Hepatocyte (in vitro differentiated cells): ENCODE measurements at regions not wholly inside any gene's neighbourhood (a gene's known extent, or its start where the extent isn't known, plus 50 kb on each side); places are given as distances from the start of the nearest gene placed in this dataset.

ENCODE experiments used
- DNase-seq: peaks from one replicate; pipeline ENCODE4 v3.0.0-alpha.2; 2016; ENCODE audit warnings: low spot score
- H2AFZ ChIP-seq: fragments of 200-600 bp; sonication (generic); 2 replicates; pipeline ENCODE4 v1.6.0; 2016; ENCODE audit warnings: antibody characterized with exemption, mild to moderate bottlenecking
- H3K27ac ChIP-seq: fragments of 200-600 bp; sonication (generic); 2 replicates; pipeline ENCODE4 v1.5.1; 2016; ENCODE audit warnings: mild to moderate bottlenecking
- H3K27me3 ChIP-seq: fragments of 200-600 bp; sonication (generic); 2 replicates; pipeline ENCODE4 v1.6.1; 2016
- H3K36me3 ChIP-seq: fragments of 200-600 bp; sonication (generic); replicated peaks from 2 replicates; pipeline ENCODE4 v1.5.1; 2016; ENCODE audit warnings: low read depth; ENCODE audit not compliant: insufficient read depth
- H3K4me1 ChIP-seq: fragments of 200-600 bp; sonication (generic); 2 replicates; pipeline ENCODE4 v1.5.1; 2016; ENCODE audit warnings: mild to moderate bottlenecking, moderate library complexity; ENCODE audit not compliant: insufficient read depth
- H3K4me2 ChIP-seq: fragments of 200-600 bp; sonication (generic); 2 replicates; pipeline ENCODE4 v1.6.0; 2016
- H3K4me3 ChIP-seq: fragments of 200-600 bp; sonication (generic); 2 replicates; pipeline ENCODE4 v1.5.1; 2016; ENCODE audit warnings: mild to moderate bottlenecking
- H3K79me2 ChIP-seq: fragments of 200-600 bp; sonication (generic); 2 replicates; pipeline ENCODE4 v1.6.0; 2017; ENCODE audit warnings: mild to moderate bottlenecking
- H3K9me2 ChIP-seq: fragments of 200-600 bp; sonication (generic); replicated peaks from 2 replicates; pipeline ENCODE4 v1.6.0; 2017; ENCODE audit warnings: mild to moderate bottlenecking; ENCODE audit not compliant: insufficient read depth
- H3K9me3 ChIP-seq: fragments of 200-600 bp; sonication (generic); 2 replicates; pipeline ENCODE4 v1.5.1; 2016; ENCODE audit warnings: low read depth, mild to moderate bottlenecking
- H4K20me1 ChIP-seq: fragments of 200-600 bp; sonication (generic); 2 replicates; pipeline ENCODE4 v1.6.0; 2016; ENCODE audit warnings: mild to moderate bottlenecking; ENCODE audit not compliant: insufficient read depth, poor library complexity, severe bottlenecking
- CTCF ChIP-seq: fragments of 200-600 bp; sonication (generic); IDR thresholded peaks from 2 replicates; pipeline ENCODE4 v1.5.1; 2016; ENCODE audit warnings: antibody characterized with exemption, mild to moderate bottlenecking; ENCODE audit not compliant: poor library complexity
- EZH2 ChIP-seq: fragments of 200-600 bp; sonication (generic); IDR thresholded peaks from 2 replicates; pipeline ENCODE4 v1.6.1; 2016; ENCODE audit warnings: antibody characterized with exemption, mild to moderate bottlenecking, borderline replicate concordance
- EZH2phosphoT487 ChIP-seq: fragments of 200-600 bp; sonication (generic); IDR thresholded peaks from one replicate; pipeline ENCODE4 v1.6.1; 2018; ENCODE audit warnings: antibody characterized with exemption, mild to moderate bottlenecking, low read depth, moderate library complexity; ENCODE audit not compliant: unreplicated experiment, severe bottlenecking
- WGBS: methylation state at CpG from one replicate; pipeline ENCODE4 v1.1.6; 2016; ENCODE audit warnings: low lambda C conversion rate; ENCODE audit errors: missing lambda C conversion rate; 5-methylcytosine and 5-hydroxymethylcytosine counted together

- no peak overlapping the region for H2AFZ ChIP-seq
- no peaks in the 10 kb centered on the region for H3K9me2 ChIP-seq
- DNase-seq, result no peak
- H3K4me1 ChIP-seq, result no peaks in the 10 kb centered on the region
- TF ChIP-seq EZH2phosphoT487, result no peak
- no peak for TF ChIP-seq EZH2
- TF ChIP-seq CTCF, result no peak
- no peak overlapping the region for H3K4me3 ChIP-seq
- no peaks in the 10 kb centered on the region for H3K79me2 ChIP-seq
- H3K9me3 ChIP-seq, result no peaks in the 10 kb centered on the region
- H3K4me2 ChIP-seq, result no peak overlapping the region
- no peak overlapping the region for H3K27ac ChIP-seq
- H3K27me3 ChIP-seq, result no peaks in the 10 kb centered on the region
- WGBS, result 96% methylated on average over 1 of the region's 1 CpG
- no peaks in the 10 kb centered on the region for H3K36me3 ChIP-seq
- H4K20me1 ChIP-seq, result no peaks in the 10 kb centered on the region
These were observed 302.6 kb upstream of the C1orf87 start for GRCh38 chr1:60376196-60376595.

GRCh38 chr1:60374537-60374936 lies 301.0 kb upstream of the C1orf87 start:
- H3K9me2 ChIP-seq, result no peaks in the 10 kb centered on the region
- no peak for DNase-seq
- no peaks in the 10 kb centered on the region for H4K20me1 ChIP-seq
- TF ChIP-seq EZH2phosphoT487 (no peak), CTCF (no peak), EZH2 (no peak)
- H3K79me2 ChIP-seq, result no peaks in the 10 kb centered on the region
- H3K4me3 ChIP-seq, result no peak overlapping the region
- H2AFZ ChIP-seq, result no peak overlapping the region
- no peaks in the 10 kb centered on the region for H3K36me3 ChIP-seq
- WGBS, result 28% methylated on average over 1 of the region's 1 CpG
- H3K27ac ChIP-seq, result no peak overlapping the region
- no peaks in the 10 kb centered on the region for H3K27me3 ChIP-seq
- no peaks in the 10 kb centered on the region for H3K4me1 ChIP-seq
- no peak overlapping the region for H3K4me2 ChIP-seq
- H3K9me3 ChIP-seq, result no peaks in the 10 kb centered on the region

- no peak for DNase-seq
- H2AFZ ChIP-seq, result no peak overlapping the region
- H3K36me3 ChIP-seq, result no peaks in the 10 kb centered on the region
- H3K4me2 ChIP-seq, result no peak overlapping the region
- H3K79me2 ChIP-seq, result no peaks in the 10 kb centered on the region
- 46% methylated on average over 7 of the region's 7 CpGs for WGBS
- H3K27me3 ChIP-seq, result peaks cover 3% of the 10 kb centered on the region
- no peaks in the 10 kb centered on the region for H3K9me3 ChIP-seq
- no peak overlapping the region for H3K27ac ChIP-seq
- H3K9me2 ChIP-seq, result no peaks in the 10 kb centered on the region
- no peaks in the 10 kb centered on the region for H4K20me1 ChIP-seq
- H3K4me1 ChIP-seq, result no peaks in the 10 kb centered on the region
- no peak for TF ChIP-seq EZH2
- TF ChIP-seq CTCF, result no peak
- TF ChIP-seq EZH2phosphoT487, result no peak
- no peak overlapping the region for H3K4me3 ChIP-seq
These were observed 294.0 kb upstream of the C1orf87 start for GRCh38 chr1:60367532-60367931.

GRCh38 chr1:60359431-60359830 lies 285.9 kb upstream of the C1orf87 start:
- no peak overlapping the region for H3K4me3 ChIP-seq
- 70% methylated on average over 3 of the region's 3 CpGs for WGBS
- H3K27ac ChIP-seq, result no peak overlapping the region

More at GRCh38 chr1:60359431-60359830, 285.9 kb upstream of the C1orf87 start:
- Histone ChIP-seq H3K79me2 (no peaks in the 10 kb centered on the region), H3K9me3 (no peaks in the 10 kb centered on the region), H3K4me1 (no peaks in the 10 kb centered on the region), H3K9me2 (no peaks in the 10 kb centered on the region), H2AFZ (no peak overlapping the region), H4K20me1 (no peaks in the 10 kb centered on the region), H3K4me2 (no peak overlapping the region), H3K36me3 (no peaks in the 10 kb centered on the region), H3K27me3 (no peaks in the 10 kb centered on the region)
- TF ChIP-seq CTCF, result no peak
- no peak for TF ChIP-seq EZH2
- no peak for TF ChIP-seq EZH2phosphoT487
- no peak for DNase-seq
